ENCODE measurements at regions not wholly inside any gene's neighbourhood (a gene's known extent, or its start where the extent isn't known, plus 50 kb on each side); places are given as distances from the start of the nearest gene placed in this dataset.

- TF ChIP-seq CTCF (IDR thresholded peaks at IDR 0.05; ENCODE audit: poor library complexity, severe bottlenecking): no peak
- no peak for TF ChIP-seq EZH2 (IDR thresholded peaks at IDR 0.05; ENCODE audit: borderline replicate concordance, insufficient read depth, low read length, poor library complexity, severe bottlenecking)
- TF ChIP-seq SMC3 (conservative IDR thresholded peaks at IDR 0.05; ENCODE audit: poor library complexity): no peak
- TF ChIP-seq RAD21 (conservative IDR thresholded peaks at IDR 0.05): no peak
- TF ChIP-seq REST (IDR thresholded peaks at IDR 0.05; ENCODE audit: borderline replicate concordance): no peak
- no peak for TF ChIP-seq POLR2AphosphoS5 (IDR thresholded peaks at IDR 0.05)
- TF ChIP-seq TAF1 (IDR thresholded peaks at IDR 0.05; ENCODE audit: low read depth): no peak
Measured at GRCh38 chr12:89179983-89180382, 172.3 kb downstream of the DUSP6 start.
